Endothelial cell (in vitro differentiated cells): ENCODE measurements at regions not wholly inside any gene's neighbourhood (a gene's known extent, or its start where the extent isn't known, plus 50 kb on each side); places are given as distances from the start of the nearest gene placed in this dataset.
A peak's percentile ranks its signal among the peaks of the same experiment; 100 is the strongest.
"Not testable (repeated sequence)": the region's sequence is repeated elsewhere in the genome, so short reads cannot be mapped to it uniquely, and the experiment has no call there.

Experiments used
- DNase-seq: peaks from one replicate; pipeline ENCODE4 v3.0.0; 2021; ENCODE audit warnings: low spot score
- H3K27ac Mint-ChIP-seq: one replicate; pipeline ENCODE4 v1.8.0; 2021; ENCODE audit warnings: mixed read lengths, inconsistent platforms; ENCODE audit not compliant: unreplicated experiment
- H3K27me3 Mint-ChIP-seq: one replicate; pipeline ENCODE4 v1.8.0; 2021; ENCODE audit warnings: mild to moderate bottlenecking, moderate library complexity, mixed read lengths, inconsistent platforms; ENCODE audit not compliant: unreplicated experiment
- H3K36me3 Mint-ChIP-seq: one replicate; pipeline ENCODE4 v1.8.0; 2021; ENCODE audit warnings: mild to moderate bottlenecking, low read depth, mixed read lengths, inconsistent platforms; ENCODE audit not compliant: unreplicated experiment
- H3K4me1 Mint-ChIP-seq: one replicate; pipeline ENCODE4 v1.8.0; 2021; ENCODE audit warnings: mild to moderate bottlenecking, mixed read lengths, inconsistent platforms; ENCODE audit not compliant: unreplicated experiment
- H3K4me3 Mint-ChIP-seq: one replicate; pipeline ENCODE4 v1.8.0; 2021; ENCODE audit warnings: mild to moderate bottlenecking, mixed read lengths, inconsistent platforms; ENCODE audit not compliant: unreplicated experiment
- H3K9me3 Mint-ChIP-seq: one replicate; pipeline ENCODE4 v1.8.0; 2021; ENCODE audit warnings: mixed read lengths, inconsistent platforms; ENCODE audit not compliant: unreplicated experiment
- CTCF ChIP-seq: fragments of 200-600 bp; sonication (generic); IDR thresholded peaks from one replicate; pipeline ENCODE4 v1.5.0; 2021; ENCODE audit warnings: antibody characterized with exemption; ENCODE audit not compliant: unreplicated experiment

- Mint-ChIP-seq H3K4me3 (peak overlapping the region; percentile 85), H3K27me3 (no peaks in the 10 kb centered on the region), H3K36me3 (no peaks in the 10 kb centered on the region), H3K9me3 (no peaks in the 10 kb centered on the region), H3K27ac (no peak overlapping the region), H3K4me1 (no peaks in the 10 kb centered on the region)
- no peak for TF ChIP-seq CTCF
- no peak for DNase-seq
Measured at GRCh38 chr15:92733934-92734521, 78.5 kb upstream of the FAM174B start.

- H3K9me3 Mint-ChIP-seq, DNase-seq, H3K4me3 Mint-ChIP-seq, H3K27ac Mint-ChIP-seq, H3K27me3 Mint-ChIP-seq, H3K4me1 Mint-ChIP-seq, H3K36me3 Mint-ChIP-seq: not testable (repeated sequence)
Measured at GRCh38 chr15:92739246-92739645, 83.7 kb upstream of the FAM174B start.

- TF ChIP-seq CTCF, result no peak
- no peak overlapping the region for H3K4me3 Mint-ChIP-seq
Measured at GRCh38 chr15:92745845-92746271, 90.3 kb upstream of the FAM174B start.

GRCh38 chr15:92747047-92747446, 91.5 kb upstream of the FAM174B start:
- Mint-ChIP-seq H3K4me1 (peaks cover 4% of the 10 kb centered on the region), H3K4me3 (no peak overlapping the region), H3K27ac (no peak overlapping the region), H3K9me3 (no peaks in the 10 kb centered on the region), H3K27me3 (no peaks in the 10 kb centered on the region), H3K36me3 (no peaks in the 10 kb centered on the region)
- TF ChIP-seq CTCF, result no peak
- DNase-seq, result no peak

More at GRCh38 chr15:92745845-92746271, 90.3 kb upstream of the FAM174B start:
- Mint-ChIP-seq H3K27me3 (no peaks in the 10 kb centered on the region), H3K4me1 (no peaks in the 10 kb centered on the region), H3K27ac (no peak overlapping the region), H3K9me3 (no peaks in the 10 kb centered on the region), H3K36me3 (no peaks in the 10 kb centered on the region)
- no peak for DNase-seq

GRCh38 chr15:92749216-92749615, 93.6 kb upstream of the FAM174B start:
- H3K9me3 Mint-ChIP-seq, result no peaks in the 10 kb centered on the region

More at GRCh38 chr15:92749216-92749615, 93.6 kb upstream of the FAM174B start:
- no peak for DNase-seq
- Mint-ChIP-seq H3K27me3 (no peaks in the 10 kb centered on the region), H3K27ac (no peak overlapping the region), H3K4me3 (no peak overlapping the region), H3K36me3 (no peaks in the 10 kb centered on the region), H3K4me1 (peaks cover 4% of the 10 kb centered on the region)
- TF ChIP-seq CTCF, result no peak
